ENCODE measurements at regions not wholly inside any gene's neighbourhood (a gene's known extent, or its start where the extent isn't known, plus 50 kb on each side); places are given as distances from the start of the nearest gene placed in this dataset.

- Histone ChIP-seq H3K36me3 (ENCODE audit: control insufficient read depth, low read length) (no peaks in the 10 kb centered on the region), H3K27me3 (ENCODE audit: control insufficient read depth, low read length) (no peaks in the 10 kb centered on the region), H3K9me2 (replicated peaks; ENCODE audit: control insufficient read depth, low read length) (no peaks in the 10 kb centered on the region), H4K20me1 (ENCODE audit: control insufficient read depth, insufficient read depth, low read depth, low read length) (no peaks in the 10 kb centered on the region), H3K4me3 (ENCODE audit: low read length) (no peak overlapping the region), H3K4me2 (ENCODE audit: low read length) (no peak overlapping the region), H3K79me2 (ENCODE audit: control insufficient read depth, low read length) (no peaks in the 10 kb centered on the region), H3K27ac (ENCODE audit: low read depth, low read length) (no peak overlapping the region), H3F3A (ENCODE audit: control insufficient read depth, insufficient read depth) (no peaks in the 10 kb centered on the region), H3K4me1 (ENCODE audit: control insufficient read depth, low read length) (no peaks in the 10 kb centered on the region), H3K9me3 (ENCODE audit: control insufficient read depth, insufficient read depth, low read length) (no peaks in the 10 kb centered on the region)
- TF ChIP-seq EZH2phosphoT487 (IDR thresholded peaks at IDR 0.05; ENCODE audit: borderline replicate concordance, low read length), result no peak
- TF ChIP-seq CTCF (IDR thresholded peaks at IDR 0.05; ENCODE audit: low read depth, low read length, poor library complexity, severe bottlenecking), result no peak
Observed at GRCh38 chr5:161960314-161960713, 107.3 kb upstream of the GABRG2 start.

GRCh38 chr5:161966564-161966963, 101.0 kb upstream of the GABRG2 start:
- Histone ChIP-seq H3K27ac (ENCODE audit: low read depth, low read length) (no peak overlapping the region), H3K4me2 (ENCODE audit: low read length) (no peak overlapping the region), H3K9me3 (ENCODE audit: control insufficient read depth, insufficient read depth, low read length) (no peaks in the 10 kb centered on the region), H3K9me2 (replicated peaks; ENCODE audit: control insufficient read depth, low read length) (no peaks in the 10 kb centered on the region), H3K36me3 (ENCODE audit: control insufficient read depth, low read length) (no peaks in the 10 kb centered on the region), H3K27me3 (ENCODE audit: control insufficient read depth, low read length) (no peaks in the 10 kb centered on the region), H4K20me1 (ENCODE audit: control insufficient read depth, insufficient read depth, low read depth, low read length) (no peaks in the 10 kb centered on the region), H3K4me3 (ENCODE audit: low read length) (no peak overlapping the region), H3K4me1 (ENCODE audit: control insufficient read depth, low read length) (no peaks in the 10 kb centered on the region), H3F3A (ENCODE audit: control insufficient read depth, insufficient read depth) (no peaks in the 10 kb centered on the region), H3K79me2 (ENCODE audit: control insufficient read depth, low read length) (no peaks in the 10 kb centered on the region)
- TF ChIP-seq EZH2phosphoT487 (IDR thresholded peaks at IDR 0.05; ENCODE audit: borderline replicate concordance, low read length) (no peak), CTCF (IDR thresholded peaks at IDR 0.05; ENCODE audit: low read depth, low read length, poor library complexity, severe bottlenecking) (peak; percentile 27)

GRCh38 chr5:161975350-161975749, 92.2 kb upstream of the GABRG2 start:
- Histone ChIP-seq H3K79me2 (ENCODE audit: control insufficient read depth, low read length) (no peaks in the 10 kb centered on the region), H3K9me2 (replicated peaks; ENCODE audit: control insufficient read depth, low read length) (no peaks in the 10 kb centered on the region), H4K20me1 (ENCODE audit: control insufficient read depth, insufficient read depth, low read depth, low read length) (no peaks in the 10 kb centered on the region), H3K36me3 (ENCODE audit: control insufficient read depth, low read length) (no peaks in the 10 kb centered on the region), H3K4me2 (ENCODE audit: low read length) (no peak overlapping the region), H3K9me3 (ENCODE audit: control insufficient read depth, insufficient read depth, low read length) (no peaks in the 10 kb centered on the region), H3K4me1 (ENCODE audit: control insufficient read depth, low read length) (no peaks in the 10 kb centered on the region), H3K27ac (ENCODE audit: low read depth, low read length) (no peak overlapping the region), H3F3A (ENCODE audit: control insufficient read depth, insufficient read depth) (no peaks in the 10 kb centered on the region), H3K4me3 (ENCODE audit: low read length) (no peak overlapping the region), H3K27me3 (ENCODE audit: control insufficient read depth, low read length) (no peaks in the 10 kb centered on the region)
- TF ChIP-seq EZH2phosphoT487 (IDR thresholded peaks at IDR 0.05; ENCODE audit: borderline replicate concordance, low read length), result no peak
- no peak for TF ChIP-seq CTCF (IDR thresholded peaks at IDR 0.05; ENCODE audit: low read depth, low read length, poor library complexity, severe bottlenecking)

GRCh38 chr5:161988077-161988476, 79.5 kb upstream of the GABRG2 start:
- Histone ChIP-seq H3K4me2 (ENCODE audit: low read length) (no peak overlapping the region), H3F3A (ENCODE audit: control insufficient read depth, insufficient read depth) (no peaks in the 10 kb centered on the region), H3K9me2 (replicated peaks; ENCODE audit: control insufficient read depth, low read length) (no peaks in the 10 kb centered on the region), H3K36me3 (ENCODE audit: control insufficient read depth, low read length) (no peaks in the 10 kb centered on the region), H4K20me1 (ENCODE audit: control insufficient read depth, insufficient read depth, low read depth, low read length) (no peaks in the 10 kb centered on the region), H3K4me1 (ENCODE audit: control insufficient read depth, low read length) (no peaks in the 10 kb centered on the region), H3K79me2 (ENCODE audit: control insufficient read depth, low read length) (no peaks in the 10 kb centered on the region), H3K27ac (ENCODE audit: low read depth, low read length) (no peak overlapping the region), H3K9me3 (ENCODE audit: control insufficient read depth, insufficient read depth, low read length) (no peaks in the 10 kb centered on the region), H3K27me3 (ENCODE audit: control insufficient read depth, low read length) (no peaks in the 10 kb centered on the region), H3K4me3 (ENCODE audit: low read length) (no peak overlapping the region)
- no peak for TF ChIP-seq EZH2phosphoT487 (IDR thresholded peaks at IDR 0.05; ENCODE audit: borderline replicate concordance, low read length)
- no peak for TF ChIP-seq CTCF (IDR thresholded peaks at IDR 0.05; ENCODE audit: low read depth, low read length, poor library complexity, severe bottlenecking)
